Jurkat, Clone E6-1 (cell line): ENCODE measurements at regions not wholly inside any gene's neighbourhood (a gene's known extent, or its start where the extent isn't known, plus 50 kb on each side); places are given as distances from the start of the nearest gene placed in this dataset.
"Not testable (repeated sequence)": the region's sequence is repeated elsewhere in the genome, so short reads cannot be mapped to it uniquely, and the experiment has no call there.

Experiments used
- DNase-seq: peaks from one replicate; pipeline ENCODE4 v3.0.0-alpha.2; 2011; ENCODE audit warnings: low read depth, low spot score
- H3K4me3 ChIP-seq: 2 replicates; pipeline ENCODE4 v1.5.1; 2011; ENCODE audit warnings: mild to moderate bottlenecking, low read length, control low read depth, moderate library complexity

- DNase-seq, result no peak
Observed at GRCh38 chr5:17326600-17327037, 109.2 kb downstream of the BASP1 start.

DNA sequence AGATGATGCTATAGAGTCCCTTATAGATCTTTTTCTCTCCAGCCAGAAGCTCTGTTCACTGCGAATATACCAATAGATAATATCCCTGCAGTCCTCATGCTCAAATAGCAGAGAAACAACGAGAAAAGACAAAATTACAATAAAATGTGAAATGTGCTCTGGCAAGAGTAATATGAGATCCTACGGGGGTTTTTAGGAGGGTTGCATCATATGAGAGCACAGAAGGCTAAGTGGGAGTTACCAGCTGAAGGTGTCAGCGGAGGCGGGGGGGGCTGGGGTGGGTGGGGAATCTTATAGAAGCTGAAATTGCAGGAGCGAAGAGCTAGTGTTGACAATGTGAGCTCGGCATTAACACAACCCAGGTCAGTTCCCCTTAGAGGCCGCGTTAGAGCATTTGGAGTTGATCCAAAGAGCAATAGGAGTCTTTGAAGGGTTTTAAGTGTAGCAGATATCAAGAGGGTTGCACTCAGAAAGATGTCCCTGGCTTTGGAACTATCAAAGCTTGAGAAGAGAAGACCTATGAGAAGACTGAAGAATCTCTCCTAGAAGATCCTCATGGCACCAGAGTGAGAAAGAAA, 109.7 kb downstream of the BASP1 start:
- no peak overlapping the region for H3K4me3 ChIP-seq
- no peak for DNase-seq

More at GRCh38 chr5:17326600-17327037, 109.2 kb downstream of the BASP1 start:
- H3K4me3 ChIP-seq, result no peak overlapping the region

DNA sequence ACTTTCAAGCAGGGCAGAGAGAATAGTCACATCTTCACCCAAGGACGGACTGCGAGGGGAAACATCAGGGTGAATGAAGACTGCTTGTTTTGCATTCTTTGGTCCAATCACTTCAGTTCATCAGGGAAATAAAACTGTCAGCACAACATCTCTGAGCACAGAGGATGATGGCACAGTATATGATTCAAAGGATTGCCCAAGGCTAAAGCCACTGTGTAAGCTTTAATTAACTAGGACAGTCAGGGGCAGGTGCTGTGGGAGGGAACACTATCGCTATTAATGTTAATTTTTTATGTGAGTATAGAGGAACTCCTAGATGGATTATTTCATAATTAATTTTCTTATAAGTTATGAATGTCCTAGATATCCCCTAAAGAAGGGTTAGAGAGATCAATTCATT, 112.1 kb downstream of the BASP1 start:
- no peak for DNase-seq
- H3K4me3 ChIP-seq, result no peak overlapping the region

GRCh38 chr5:17330386-17330785, 113.0 kb downstream of the BASP1 start:
- no peak for DNase-seq
- H3K4me3 ChIP-seq, result no peak overlapping the region

GRCh38 chr5:17331651-17332050, 114.2 kb downstream of the BASP1 start:
- H3K4me3 ChIP-seq, result no peak overlapping the region
- no peak for DNase-seq

GRCh38 chr5:17333755-17334154, 116.3 kb downstream of the BASP1 start:
- no peak overlapping the region for H3K4me3 ChIP-seq
- no peak for DNase-seq

GRCh38 chr5:17336054-17336453, 118.6 kb downstream of the BASP1 start:
- DNase-seq, result no peak
- no peak overlapping the region for H3K4me3 ChIP-seq

GRCh38 chr5:17336723-17337122, 119.3 kb downstream of the BASP1 start:
- DNase-seq, result not testable (repeated sequence)

GRCh38 chr5:17339841-17340240, 122.4 kb downstream of the BASP1 start:
- H3K4me3 ChIP-seq, result no peak overlapping the region
- no peak for DNase-seq

More at GRCh38 chr5:17336723-17337122, 119.3 kb downstream of the BASP1 start:
- not testable (repeated sequence) for H3K4me3 ChIP-seq

DNA sequence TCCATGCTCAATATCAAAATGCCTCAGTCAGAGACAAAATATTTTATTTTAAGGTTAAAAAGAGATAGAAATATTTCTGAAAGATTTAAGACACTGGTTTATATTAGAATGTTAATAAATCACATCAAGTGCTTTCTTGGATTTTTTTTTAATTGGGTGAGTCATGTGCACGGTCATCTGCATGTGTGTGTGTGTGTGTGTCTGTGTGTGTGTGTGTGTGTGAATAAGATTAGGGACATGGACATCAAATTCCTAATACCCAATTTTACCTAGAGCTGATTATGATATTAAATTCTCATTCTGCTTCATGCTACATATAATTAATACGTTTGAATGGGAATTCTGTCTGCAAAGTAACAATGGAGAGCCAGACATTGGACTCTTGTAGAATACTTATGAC, 122.9 kb downstream of the BASP1 start:
- no peak overlapping the region for H3K4me3 ChIP-seq
- DNase-seq, result no peak

DNA sequence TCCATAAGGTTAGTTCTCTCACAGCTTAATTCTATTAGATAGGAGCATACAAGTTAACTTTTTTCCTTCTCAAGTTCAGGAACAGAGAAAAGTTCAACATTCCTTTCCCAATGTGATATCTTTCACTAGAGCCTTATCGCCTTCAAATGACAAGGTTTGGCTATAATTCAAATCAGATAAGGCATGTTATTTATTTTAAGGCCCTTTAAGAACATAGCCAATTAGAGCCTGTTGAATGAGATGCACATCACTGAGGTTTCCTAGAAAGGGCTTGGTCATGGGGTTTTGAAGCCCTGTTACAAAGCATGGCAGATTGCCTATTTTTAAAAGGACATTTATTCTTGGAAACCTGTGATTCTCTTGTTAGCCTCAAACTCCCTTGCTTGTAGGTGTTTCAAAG, 123.4 kb downstream of the BASP1 start:
- DNase-seq, result no peak

DNA sequence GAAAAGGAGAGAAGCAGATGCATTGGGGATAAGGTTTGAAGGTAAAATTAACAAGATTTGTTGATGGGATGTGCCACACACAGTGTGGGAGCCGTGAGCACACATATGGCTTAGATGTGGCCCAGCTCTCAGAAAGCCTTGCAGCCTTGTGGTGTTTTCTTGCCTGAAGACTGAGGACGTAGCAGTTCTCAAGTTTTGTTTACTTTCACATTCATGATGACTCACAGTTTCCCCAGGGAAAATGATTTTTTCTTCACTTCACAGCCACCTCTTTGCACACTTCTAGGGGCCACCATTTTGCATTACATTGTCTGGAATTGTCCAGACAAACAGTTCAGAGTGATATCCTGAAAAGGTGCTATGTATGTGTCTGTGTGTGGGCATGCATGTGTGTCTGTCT, 126.2 kb downstream of the BASP1 start:
- peak; percentile 5 for DNase-seq
- H3K4me3 ChIP-seq, result no peak overlapping the region

More for the DNA sequence above, 123.4 kb downstream of the BASP1 start:
- H3K4me3 ChIP-seq, result no peak overlapping the region

DNA sequence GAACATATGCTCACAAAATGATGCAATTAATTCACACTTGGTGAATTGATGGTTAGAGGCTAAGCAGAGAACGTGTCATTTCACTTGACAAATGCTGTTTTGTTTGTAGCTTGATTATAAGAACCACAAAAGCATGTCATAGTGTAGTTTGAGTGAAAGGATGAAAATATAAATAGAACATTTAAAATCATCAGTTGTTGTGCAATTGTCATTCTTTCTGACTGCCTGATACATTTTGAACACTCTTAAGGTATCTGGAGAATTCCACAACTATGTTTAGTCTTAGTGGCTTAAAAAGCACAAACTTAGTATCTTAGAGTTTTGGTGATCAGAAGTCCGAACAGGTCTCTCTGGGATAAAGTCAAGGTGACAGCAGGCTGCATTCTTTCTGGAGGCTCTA, 129.4 kb downstream of the BASP1 start:
- no peak overlapping the region for H3K4me3 ChIP-seq
- no peak for DNase-seq

DNA sequence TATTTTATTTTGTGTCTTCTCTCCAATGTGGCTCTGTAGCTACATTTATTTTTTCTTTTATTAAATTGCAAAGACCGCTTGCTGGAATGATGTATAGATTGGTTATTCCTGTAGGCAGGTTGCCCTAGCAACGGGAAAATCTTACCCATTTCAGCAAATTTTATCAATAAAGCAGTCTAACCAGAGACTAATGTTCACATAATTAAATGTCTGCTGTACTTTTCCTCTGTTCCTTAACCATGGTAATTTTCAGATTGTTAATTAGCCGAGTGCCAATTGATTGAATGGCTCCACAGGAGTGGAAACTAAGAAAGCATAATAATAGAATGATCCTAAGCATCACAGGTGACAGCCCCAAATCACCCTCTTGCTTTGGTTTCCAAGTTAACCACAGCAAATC, 134.8 kb downstream of the BASP1 start:
- no peak for DNase-seq

DNA sequence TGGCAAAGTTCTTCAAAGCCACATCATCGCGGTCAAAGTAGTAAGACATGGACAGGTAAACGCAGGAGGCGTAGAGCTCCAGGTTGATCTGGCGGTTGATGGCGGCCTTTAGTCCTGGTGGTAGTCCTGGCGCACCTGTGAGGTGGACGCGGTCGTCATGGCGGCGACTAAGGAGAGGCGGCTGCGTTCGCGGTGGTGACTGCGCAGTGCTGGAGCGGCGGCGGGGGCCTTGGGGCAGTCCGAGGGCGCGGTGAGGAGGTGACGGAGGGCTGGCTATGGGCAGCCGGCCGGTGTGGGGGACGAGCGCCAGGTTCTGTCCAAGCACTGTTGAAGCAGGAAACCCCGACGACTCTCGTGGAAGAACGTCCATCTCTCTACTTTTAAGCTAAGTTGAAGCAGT, 136.8 kb downstream of the BASP1 start:
- H3K4me3 ChIP-seq, result no peak overlapping the region
- no peak for DNase-seq

More for the DNA sequence above, 134.8 kb downstream of the BASP1 start:
- H3K4me3 ChIP-seq, result no peak overlapping the region

DNA sequence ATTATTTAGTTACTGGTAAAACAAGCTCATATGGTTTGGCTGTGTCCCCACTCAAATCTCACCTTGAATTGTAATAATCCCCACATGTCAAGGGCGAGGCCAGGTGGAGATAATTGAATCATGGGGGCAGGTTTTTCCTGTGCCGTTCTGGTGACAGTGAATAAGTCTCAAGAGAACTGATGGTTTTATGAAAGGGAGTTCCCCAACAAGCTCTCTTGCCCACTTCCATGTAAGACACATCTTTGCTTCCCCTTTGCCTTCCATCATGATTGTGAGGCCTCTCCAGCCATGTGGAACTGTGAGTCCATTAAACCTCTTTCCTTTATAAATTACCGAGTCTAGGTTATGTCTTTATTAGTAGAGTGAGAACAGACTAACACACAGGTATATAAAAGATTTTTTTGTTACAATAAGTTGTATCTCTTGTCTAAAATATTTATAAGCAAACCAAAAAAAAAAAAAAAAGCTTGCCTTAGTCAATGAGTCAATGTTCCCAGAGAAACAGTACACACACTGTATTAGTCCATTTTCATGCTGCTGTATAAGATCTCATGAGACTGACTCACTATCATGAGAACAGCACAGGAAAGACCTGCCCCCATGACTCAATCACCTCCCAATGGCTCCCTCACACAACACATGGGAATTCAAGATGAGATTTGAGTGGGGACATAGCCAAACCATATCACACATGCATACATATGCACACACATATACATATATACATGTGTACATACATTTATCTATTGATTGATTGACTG, 138.3 kb downstream of the BASP1 start:
- DNase-seq, result no peak
- no peak overlapping the region for H3K4me3 ChIP-seq

GRCh38 chr5:17356551-17356950, 139.1 kb downstream of the BASP1 start:
- H3K4me3 ChIP-seq, result no peak overlapping the region
- DNase-seq, result no peak

GRCh38 chr5:17357504-17357903, 140.1 kb downstream of the BASP1 start:
- no peak overlapping the region for H3K4me3 ChIP-seq
- no peak for DNase-seq

GRCh38 chr5:17358031-17358430, 140.0 kb upstream of the TAF11L2 start:
- H3K4me3 ChIP-seq, result no peak overlapping the region

GRCh38 chr5:17359451-17360011, 138.5 kb upstream of the TAF11L2 start:
- DNase-seq, result no peak
- no peak overlapping the region for H3K4me3 ChIP-seq

More at GRCh38 chr5:17358031-17358430, 140.0 kb upstream of the TAF11L2 start:
- no peak for DNase-seq
